ENCODE measurements at regions not wholly inside any gene's neighbourhood (a gene's known extent, or its start where the extent isn't known, plus 50 kb on each side); places are given as distances from the start of the nearest gene placed in this dataset.

DNA sequence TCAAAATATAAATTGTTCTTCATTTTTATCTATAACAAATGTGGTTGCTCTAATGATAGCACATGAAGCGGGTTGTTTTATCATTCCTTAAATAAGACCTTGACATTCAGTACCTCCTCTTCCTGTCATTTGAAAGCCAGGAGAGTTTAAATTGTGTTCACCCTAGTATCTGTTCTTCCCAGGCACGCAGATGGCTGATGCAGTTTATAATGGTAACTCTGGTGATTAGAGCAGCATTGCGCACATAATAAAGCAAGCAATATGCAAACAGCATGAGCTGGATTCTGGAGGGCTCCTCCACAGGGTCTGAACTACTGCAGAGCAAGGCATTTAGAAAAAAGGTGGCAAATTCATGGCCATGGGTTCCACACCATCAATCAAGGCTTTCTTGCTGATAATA, 307.8 kb downstream of the ENC1 start:
- FAIRE-seq: no peak
- no TSS peak for BruUV-seq (replicated peaks)

More for the DNA sequence above, 307.8 kb downstream of the ENC1 start:
- Histone ChIP-seq H3K79me2 (ENCODE audit: control insufficient read depth, insufficient read depth, low read length) (no peaks in the 10 kb centered on the region), H3K4me2 (ENCODE audit: insufficient read depth, low read length) (no peak overlapping the region), H3K9me3 (replicated peaks; ENCODE audit: control insufficient read depth, insufficient read depth, low read length) (no peaks in the 10 kb centered on the region), H3K27ac (ENCODE audit: insufficient read depth, low read depth, low read length) (no peak overlapping the region), H3K9ac (replicated peaks; ENCODE audit: extremely low read depth, insufficient read depth, low read length) (no peak overlapping the region), H2AFZ (ENCODE audit: low read depth, low read length) (no peak overlapping the region), H3K36me3 (ENCODE audit: control insufficient read depth in 2 of 2, extremely low read depth in 1 of 2, insufficient read depth in 2 of 2, low read length in 2 of 2) (no peaks in the 10 kb centered on the region), H4K20me1 (replicated peaks; ENCODE audit: control insufficient read depth, extremely low read depth, insufficient read depth, low read length) (no peaks in the 10 kb centered on the region), H3K9me1 (replicated peaks; ENCODE audit: control insufficient read depth, extremely low read depth, insufficient read depth, low read length) (no peaks in the 10 kb centered on the region), H3K4me1 (ENCODE audit: control insufficient read depth, extremely low read depth, insufficient read depth, low read length) (peaks cover 2% of the 10 kb centered on the region), H3K4me3 (replicated peaks in 1 of 3; ENCODE audit: insufficient read depth in 1 of 3, low read depth in 1 of 3, low read length in 3 of 3) (no peak overlapping the region), H3K27me3 (ENCODE audit: control insufficient read depth in 2 of 2, insufficient read depth in 2 of 2, low read length in 2 of 2) (no peaks in the 10 kb centered on the region)
- no peak for TF ChIP-seq GATA2 (IDR thresholded peaks at IDR 0.05; ENCODE audit: insufficient read depth, insufficient read length, low read depth, low read length)
- TF ChIP-seq, protein P1, sequence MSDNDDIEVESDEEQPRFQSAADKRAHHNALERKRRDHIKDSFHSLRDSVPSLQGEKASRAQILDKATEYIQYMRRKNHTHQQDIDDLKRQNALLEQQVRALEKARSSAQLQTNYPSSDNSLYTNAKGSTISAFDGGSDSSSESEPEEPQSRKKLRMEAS (IDR thresholded peaks at IDR 0.05; ENCODE audit: insufficient read depth, insufficient read length): no peak
- no peak for TF ChIP-seq EZH2 (IDR thresholded peaks at IDR 0.05; ENCODE audit: borderline replicate concordance, low read depth, low read length, severe bottlenecking)
- TF ChIP-seq POLR2A (IDR thresholded peaks at IDR 0.05; ENCODE audit: low read depth, low read length): no peak
- TF ChIP-seq FOS (IDR thresholded peaks at IDR 0.05; ENCODE audit: borderline replicate concordance, insufficient read depth, low read length): no peak
- TF ChIP-seq MYC (IDR thresholded peaks at IDR 0.05; ENCODE audit: low read depth, low read length): no peak
- TF ChIP-seq, protein P2, sequence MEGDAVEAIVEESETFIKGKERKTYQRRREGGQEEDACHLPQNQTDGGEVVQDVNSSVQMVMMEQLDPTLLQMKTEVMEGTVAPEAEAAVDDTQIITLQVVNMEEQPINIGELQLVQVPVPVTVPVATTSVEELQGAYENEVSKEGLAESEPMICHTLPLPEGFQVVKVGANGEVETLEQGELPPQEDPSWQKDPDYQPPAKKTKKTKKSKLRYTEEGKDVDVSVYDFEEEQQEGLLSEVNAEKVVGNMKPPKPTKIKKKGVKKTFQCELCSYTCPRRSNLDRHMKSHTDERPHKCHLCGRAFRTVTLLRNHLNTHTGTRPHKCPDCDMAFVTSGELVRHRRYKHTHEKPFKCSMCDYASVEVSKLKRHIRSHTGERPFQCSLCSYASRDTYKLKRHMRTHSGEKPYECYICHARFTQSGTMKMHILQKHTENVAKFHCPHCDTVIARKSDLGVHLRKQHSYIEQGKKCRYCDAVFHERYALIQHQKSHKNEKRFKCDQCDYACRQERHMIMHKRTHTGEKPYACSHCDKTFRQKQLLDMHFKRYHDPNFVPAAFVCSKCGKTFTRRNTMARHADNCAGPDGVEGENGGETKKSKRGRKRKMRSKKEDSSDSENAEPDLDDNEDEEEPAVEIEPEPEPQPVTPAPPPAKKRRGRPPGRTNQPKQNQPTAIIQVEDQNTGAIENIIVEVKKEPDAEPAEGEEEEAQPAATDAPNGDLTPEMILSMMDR (IDR thresholded peaks at IDR 0.05; ENCODE audit: extremely low read depth in 1 of 2, insufficient read depth in 1 of 2, low read depth in 1 of 2, low read length in 2 of 2): no peak
- TF ChIP-seq POLR2AphosphoS5 (IDR thresholded peaks at IDR 0.05; ENCODE audit: insufficient read depth, low read depth, low read length): no peak
- TF ChIP-seq JUN (IDR thresholded peaks at IDR 0.05; ENCODE audit: borderline replicate concordance, insufficient read depth, insufficient read length, low read depth): no peak
- ChIA-PET CTCF (no interaction called here), POLR2A (no interaction called here)
- DNase-seq (ENCODE audit: low read depth, low spot score): no peak
- dilution Hi-C loops (cut with MboI; ENCODE audit: extremely low pct_ligation_motif_present, low sequenced_read_pairs) (no loop called here), intact Hi-C loops (cut with micrococcal nuclease) (no loop called here)

Measured in endothelial cell of umbilical vein (primary cell).